GM21381 (cell line): ENCODE measurements at regions not wholly inside any gene's neighbourhood (a gene's known extent, or its start where the extent isn't known, plus 50 kb on each side); places are given as distances from the start of the nearest gene placed in this dataset.

Source experiments
- ATAC-seq: cut with Tn5 transposase; IDR thresholded peaks from one replicate; pipeline ENCODE4 v1.9.1; 2021; ENCODE audit warnings: mild to moderate bottlenecking, moderate library complexity; ENCODE audit not compliant: unreplicated experiment

DNA sequence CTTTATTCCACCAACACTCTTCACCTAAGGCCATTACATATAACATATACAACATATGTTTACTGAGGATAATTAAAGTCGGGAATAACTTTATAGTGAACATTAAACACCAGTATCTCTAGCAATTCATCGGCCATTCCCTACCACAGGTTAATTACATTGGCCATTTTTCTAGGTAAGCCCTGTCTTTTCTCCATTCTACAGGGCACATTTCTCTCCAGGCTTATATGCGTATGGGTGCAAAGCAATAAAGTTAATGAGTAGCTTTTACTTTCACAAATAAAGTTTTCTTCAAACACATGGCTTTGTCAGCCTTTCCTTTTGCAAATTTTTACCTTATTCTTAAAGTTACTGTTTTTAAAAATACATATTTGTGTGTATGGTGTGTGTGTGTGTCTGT, 111.9 kb upstream of the IQCM start:
- no peak for ATAC-seq

DNA sequence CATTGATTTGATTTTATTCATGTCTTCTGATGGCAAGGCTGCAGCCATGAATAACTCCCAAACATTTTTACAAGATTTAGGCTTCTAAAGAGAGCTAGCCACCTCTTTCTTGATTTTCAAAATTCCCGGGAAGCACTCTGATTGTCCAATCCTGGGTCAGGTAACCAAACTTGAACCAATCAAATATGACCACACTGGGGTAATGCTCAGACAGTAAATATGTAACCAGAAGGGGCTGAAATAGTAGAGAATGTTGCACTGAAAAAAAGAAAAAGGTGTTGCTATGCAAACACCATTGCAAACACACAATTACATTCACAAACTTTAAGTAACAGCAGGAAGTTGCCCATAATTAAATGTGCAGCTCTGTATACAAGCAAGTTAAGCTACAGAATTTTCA, 112.9 kb upstream of the IQCM start:
- no peak for ATAC-seq

DNA sequence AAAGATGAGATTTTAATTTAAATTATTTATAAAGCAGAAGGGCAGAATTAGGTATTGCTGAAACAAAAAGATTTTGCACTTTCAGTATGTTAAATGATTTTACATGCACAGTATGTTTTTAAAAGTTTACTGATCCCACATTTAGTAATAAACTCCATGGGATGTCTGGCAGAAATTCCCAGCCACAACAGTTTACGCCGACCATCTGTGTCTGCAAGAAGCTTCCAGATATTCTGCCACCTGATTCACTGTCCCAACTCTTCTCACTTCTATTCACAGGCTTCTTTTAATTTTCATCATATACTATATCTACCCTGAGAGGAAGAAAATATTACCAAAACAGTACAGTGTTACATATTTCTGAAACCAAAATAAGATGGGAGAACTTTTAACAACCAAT, 115.8 kb upstream of the IQCM start:
- ATAC-seq = no peak

DNA sequence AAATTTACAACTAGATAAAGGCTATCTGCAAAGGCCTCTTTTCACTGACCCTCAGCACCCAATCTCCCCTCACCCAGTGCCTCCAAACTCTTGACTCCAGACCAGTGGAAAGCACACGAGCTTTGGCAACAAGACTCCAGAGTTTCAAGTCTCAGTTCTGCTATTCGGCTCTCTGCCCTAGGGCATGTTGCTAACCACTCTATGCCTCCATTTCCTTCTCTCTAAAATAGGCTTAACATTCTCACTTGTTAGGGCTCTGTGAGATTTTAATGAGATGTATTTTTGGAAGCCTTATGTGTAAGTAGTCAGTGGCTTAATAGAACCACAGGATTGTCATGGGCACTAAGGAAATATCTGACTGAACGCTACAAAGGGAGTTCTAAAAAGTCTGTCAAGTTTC, 116.5 kb upstream of the IQCM start:
- ATAC-seq = no peak

DNA sequence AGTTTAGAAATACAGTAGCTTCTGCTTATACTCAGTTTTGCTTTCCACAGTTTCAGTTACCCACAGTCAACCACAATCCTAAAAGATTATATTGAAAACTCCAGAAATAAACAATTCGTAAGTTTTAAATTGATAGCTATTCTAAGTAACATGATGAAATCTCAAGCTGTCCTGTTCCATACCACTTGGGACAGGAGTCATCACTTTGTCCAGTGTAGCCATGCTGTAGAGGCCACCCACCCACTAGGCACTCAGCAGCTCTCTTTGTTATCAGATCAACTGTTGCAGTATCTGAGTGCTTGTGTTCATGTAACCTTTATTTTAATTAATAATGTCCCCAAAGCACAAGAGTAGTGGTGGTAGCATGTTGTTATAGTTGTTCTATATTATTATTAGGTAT, 117.5 kb upstream of the IQCM start:
- ATAC-seq = no peak

DNA sequence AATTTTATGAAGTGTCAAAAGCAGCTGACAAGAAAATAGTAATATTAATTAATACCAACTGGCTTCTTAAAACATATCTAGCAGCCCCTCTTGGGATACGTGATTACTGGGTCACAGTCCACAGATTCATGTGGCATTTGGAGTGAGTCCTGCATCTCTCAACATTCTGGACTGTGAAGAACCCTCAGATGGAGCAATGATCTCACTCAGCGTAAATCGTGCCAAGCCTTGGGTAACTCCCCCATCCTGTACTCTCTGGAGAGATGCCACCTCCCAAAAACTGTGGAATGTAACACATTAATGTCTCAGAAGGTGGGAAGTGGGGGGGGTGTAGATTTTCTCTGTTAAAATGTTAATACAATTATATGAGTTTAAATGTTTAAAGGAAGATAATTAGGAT, 118.2 kb upstream of the IQCM start:
- no peak for ATAC-seq

DNA sequence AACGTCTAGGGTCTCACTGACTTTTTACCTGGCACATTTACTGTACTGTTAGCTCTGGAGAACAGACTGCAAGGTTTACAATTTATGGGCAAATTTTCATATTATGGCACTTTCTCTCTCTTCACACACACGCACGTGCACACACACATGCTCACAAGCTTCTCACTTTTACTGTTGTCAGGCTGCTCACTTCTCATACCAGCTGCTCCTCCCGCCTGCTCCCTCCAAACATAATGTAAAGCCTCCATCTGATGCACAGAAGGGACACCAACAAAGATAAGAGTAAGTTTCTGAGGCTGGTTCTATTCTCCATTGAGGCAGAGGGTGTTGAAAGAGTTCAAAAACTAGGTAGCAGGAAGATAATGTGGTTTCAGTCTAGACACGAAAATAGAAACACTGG, 128.9 kb upstream of the DCLK2 start:
- no peak for ATAC-seq

DNA sequence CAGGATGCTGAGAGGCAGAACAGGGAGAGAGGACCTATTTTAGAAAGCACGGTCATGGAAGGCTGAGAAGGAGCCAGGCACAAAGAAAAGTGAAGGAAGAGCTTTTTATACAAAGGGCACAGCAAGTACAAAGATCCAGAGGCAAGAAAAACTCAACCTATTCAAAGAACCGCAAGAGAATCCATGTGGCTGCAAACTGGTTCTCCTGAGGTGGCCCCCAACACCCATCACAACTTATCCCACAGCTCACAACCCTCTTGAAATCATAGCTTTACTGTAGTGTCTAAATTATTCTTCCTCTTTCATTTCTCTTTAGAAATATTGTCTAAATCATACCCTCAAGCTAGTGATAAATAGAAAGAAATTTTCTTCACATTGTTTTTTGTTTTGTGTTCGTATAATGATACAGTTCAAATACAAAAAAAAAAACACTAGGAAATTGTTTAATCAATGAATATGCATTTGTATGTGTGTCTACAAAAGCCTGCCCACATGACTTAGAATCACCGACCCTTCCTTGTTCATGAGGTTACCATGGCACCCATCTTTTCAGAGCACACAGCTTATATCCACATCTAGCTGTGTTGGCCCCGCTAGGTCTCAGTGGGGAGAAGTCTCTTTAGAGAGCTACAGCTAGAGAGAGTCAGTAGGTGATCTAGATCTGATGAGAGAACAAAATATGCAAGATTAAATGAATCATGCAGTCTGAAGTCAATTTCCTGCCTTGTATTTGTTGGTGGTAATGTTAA, 126.9 kb upstream of the DCLK2 start:
- no peak for ATAC-seq

DNA sequence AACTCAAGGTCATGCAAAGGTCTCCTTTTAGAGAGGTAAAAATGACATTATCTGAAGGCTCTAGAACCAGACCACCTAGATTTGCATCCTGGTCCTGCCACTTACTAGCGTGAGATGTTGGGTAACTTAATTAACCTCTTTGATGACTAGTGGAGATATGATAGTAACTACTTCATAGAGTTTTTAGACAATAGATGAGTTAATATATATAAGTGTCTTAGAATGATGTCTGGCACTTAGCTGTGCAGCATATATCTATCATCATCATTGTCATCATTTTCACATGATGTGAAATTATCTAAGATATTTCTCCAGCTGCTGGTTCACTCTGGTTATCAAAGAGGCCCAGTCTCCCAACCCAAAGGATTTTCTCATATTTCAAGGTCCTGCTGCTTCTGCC, 126.1 kb upstream of the DCLK2 start:
- no peak for ATAC-seq

DNA sequence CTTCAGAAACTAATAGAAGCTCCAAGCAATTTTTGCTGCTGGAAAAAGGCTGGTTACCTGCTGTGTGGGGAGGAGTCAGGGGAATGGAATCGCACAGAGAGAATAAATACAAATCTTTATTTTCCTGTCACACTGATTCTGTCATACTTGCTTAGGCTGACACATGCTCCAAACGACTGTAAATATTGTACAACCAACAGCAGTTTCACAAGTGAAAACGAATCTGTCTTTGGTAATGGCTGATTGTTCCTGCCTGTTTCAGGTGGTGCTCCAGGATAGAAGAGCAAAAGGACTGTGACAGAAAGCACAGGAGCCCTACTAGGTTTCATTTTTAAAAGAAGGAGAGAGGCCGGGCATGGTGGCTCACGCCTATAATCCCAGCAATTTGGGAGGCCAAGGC, 125.5 kb upstream of the DCLK2 start:
- no peak for ATAC-seq

DNA sequence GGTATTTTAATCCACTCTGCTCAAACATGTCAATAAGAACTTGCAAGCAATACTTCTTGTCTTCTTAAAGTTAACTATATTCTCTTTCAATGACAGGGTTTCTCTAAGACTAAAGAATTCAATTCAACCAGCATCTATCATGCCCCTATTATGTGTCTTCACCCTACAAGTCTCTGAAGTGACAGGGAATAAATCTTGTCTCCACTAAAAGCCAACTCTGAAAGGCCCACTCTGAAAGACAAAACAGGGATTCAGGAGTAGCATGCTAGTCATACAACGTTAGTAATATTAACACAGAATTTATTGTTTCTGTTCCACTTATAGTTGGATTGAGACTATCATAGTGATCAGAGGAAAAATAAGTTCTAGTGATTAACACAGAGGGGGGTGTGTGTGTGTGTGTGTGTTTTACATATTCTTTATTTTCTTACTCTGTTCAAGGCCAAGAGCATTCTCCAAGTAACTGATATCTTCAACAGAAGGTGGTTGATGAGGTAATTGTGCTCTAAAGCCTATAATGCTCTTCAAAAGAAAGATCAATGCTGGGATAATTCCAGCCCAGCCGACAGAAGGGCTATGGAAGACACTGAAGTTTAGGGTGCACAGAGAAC, 122.4 kb upstream of the DCLK2 start:
- ATAC-seq = no peak

DNA sequence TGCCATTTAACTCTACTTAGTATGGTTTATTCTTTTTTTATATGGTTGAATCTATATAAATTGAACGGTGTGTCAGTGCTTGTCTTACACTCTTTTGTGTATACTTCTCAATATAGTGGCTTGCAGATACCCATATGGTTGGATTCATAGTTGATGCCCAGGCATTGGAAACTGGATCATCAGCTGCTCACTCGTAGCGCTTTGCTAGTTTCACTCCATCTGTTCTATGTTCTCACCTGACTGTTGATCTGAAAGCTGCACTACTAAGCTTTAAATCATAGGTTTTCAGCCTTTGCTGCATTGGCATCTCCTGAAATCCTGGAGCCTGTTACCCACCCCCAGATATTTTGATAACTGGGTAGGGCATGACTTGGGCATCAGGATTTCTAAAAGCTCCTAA, 121.6 kb upstream of the DCLK2 start:
- no peak for ATAC-seq

DNA sequence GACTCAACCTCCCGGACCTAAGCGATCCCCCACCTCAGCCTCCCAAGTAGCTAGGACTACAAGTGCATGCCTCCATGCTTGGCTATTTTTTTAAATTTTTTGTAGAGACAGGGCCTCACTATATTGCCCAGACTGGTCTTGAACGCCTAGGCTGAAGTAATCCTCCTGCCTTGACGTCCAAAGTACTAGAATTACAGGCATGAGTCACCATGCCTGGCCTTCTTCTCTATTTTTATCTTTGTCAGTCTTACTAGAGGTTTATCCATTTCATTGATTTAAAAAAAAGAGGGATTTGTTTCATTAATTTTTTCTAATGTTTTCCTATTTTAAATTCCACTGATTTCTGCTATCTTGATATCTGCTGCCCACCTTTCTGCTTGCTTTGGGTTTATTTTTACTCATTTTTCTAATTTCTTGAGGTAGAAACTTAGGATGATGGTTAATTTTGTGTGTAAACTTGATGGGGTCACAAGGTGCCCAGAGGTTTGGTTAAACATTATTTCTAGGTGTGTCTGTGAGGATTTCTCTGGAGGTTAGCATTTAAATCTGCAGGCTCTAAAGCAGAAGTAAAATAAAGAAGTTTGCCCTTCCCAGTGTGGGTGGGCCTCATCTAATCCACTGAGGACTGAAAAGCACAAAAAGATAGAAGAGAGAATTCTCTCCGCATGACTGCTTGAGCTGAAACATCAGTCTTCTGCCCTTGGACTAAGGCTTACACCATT, 116.2 kb upstream of the DCLK2 start:
- ATAC-seq = no peak

DNA sequence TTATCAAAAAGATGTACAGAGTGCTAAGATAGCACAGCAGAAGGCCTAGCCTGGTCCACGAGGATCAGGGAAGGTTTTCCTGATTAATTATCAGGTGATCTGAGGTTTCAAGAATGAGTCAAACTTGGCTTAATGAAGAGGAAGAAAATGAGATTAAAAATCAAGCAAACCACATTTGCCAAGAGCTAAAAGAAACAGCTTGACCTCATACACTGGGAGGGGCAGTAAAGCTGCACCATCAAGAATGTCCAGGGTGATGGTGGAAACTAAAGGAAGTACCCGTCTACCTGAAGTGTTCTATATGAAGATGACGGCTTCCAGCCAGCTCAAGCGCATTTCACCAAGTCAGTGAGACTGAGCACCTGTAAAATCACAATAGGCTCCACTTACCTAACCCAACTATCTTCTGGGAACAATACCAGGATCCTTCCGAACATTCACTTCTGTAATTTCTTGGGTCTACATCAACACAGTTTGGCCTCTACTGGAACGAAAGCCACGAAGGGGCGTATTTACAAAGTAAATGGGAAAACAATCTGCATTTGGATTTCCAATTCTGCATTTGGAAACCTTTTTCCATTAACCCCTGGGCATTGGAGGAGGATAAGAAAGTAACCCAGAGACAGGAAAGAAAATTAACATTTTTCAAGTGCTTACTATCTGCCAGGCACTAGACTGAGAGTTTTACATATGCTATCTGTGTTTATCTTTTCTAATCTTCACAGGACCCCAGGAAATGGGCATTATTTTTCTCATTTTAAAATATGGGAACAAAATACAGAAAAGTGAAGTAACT, 114.0 kb upstream of the DCLK2 start:
- ATAC-seq = no peak

DNA sequence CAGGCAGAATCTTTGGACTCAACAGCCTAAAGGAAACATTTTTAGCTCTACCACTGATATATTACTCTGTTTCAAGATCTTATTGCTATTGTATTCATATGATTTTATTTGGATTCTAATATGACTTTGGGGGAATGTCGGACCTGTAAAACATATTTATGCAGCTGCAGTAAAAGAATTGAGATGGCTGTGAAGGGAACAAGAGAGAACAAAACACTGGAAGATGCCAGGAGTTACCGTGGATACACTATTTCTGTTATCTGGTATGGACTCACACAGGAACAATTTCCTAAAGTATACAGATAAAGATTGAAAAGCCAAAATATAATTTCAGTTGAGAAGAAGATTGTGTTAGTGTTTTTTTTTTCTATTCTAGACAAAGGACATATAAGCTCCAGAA, 113.0 kb upstream of the DCLK2 start:
- no peak for ATAC-seq

DNA sequence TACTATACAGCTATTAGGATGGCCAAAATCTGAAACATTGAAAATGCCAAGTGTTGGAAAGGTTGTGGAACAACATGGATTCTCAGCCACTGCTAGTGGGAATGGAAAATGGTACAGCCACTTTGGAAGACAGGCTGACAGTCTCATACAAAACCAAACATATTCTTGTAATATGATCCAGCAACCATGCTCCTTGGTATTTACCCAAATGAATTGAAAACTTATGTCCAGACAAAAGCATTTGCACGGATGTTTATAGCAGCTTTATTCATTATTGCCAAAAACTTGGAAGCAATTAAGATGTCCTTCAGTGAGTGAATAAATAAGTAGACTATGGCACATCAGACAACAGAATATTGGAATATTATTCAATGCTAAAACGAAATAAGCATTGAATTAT, 105.8 kb upstream of the DCLK2 start:
- ATAC-seq = no peak

DNA sequence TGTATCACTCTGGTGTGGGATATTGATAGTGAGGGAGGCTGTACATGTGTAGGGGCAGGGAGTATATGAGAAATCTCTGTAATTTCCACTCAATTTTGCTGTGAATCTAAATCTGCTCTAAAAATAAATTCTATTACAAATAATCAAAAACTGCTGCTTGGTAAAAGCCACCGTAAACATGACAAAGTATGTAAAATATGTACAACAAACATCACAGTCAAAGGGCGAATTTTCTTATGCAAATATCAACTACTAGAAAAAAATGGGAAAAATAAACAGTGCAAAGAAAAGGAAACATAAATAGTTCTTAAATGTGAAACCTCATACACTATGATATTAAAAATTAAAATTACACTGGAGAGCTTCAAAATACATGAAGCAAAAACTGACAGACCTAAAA, 105.1 kb upstream of the DCLK2 start:
- ATAC-seq = no peak

DNA sequence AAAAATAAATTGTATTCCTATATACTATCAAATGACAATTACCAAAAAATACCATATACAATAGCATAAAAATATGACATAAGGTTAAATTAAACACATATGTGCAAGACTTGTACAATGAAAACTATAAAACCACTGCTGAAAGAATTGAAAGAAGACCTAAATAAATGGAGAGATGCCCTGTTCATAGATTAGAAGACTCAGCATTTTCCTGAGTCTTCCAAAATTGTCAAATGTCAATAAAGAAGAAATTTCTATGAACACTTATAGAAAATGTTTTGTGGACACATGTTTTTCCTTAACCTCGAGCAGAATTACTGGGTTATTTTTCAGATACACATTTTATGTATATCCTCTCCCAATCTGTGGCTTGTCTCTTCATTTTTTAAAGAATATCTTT, 103.1 kb upstream of the DCLK2 start:
- ATAC-seq = no peak

DNA sequence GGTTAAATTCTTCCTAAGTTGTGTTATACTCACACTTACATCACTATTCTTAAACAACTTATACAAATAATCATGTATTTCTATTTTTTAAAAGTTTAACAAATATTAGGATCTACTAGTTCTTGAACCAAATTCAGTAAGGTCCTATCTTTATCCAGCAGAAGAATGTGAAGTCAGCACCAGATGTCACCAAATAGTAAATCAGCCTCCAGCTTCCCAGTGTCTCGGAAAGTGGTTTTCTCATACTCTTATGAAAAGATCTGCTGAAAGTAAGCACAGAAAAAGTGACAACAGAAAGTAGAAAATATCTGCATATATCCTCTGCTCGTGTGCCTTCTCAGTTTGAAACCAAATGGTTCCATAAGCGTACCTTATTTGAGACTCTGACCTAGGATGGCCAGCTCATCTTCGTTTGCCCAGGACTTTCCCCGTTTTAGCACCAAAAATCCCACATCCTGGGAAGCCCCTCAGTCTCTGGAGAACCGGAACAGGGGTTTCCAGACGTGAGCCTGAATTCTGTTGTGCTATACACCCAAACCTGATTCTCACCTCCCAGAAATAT, 98.0 kb upstream of the DCLK2 start:
- ATAC-seq = no peak

DNA sequence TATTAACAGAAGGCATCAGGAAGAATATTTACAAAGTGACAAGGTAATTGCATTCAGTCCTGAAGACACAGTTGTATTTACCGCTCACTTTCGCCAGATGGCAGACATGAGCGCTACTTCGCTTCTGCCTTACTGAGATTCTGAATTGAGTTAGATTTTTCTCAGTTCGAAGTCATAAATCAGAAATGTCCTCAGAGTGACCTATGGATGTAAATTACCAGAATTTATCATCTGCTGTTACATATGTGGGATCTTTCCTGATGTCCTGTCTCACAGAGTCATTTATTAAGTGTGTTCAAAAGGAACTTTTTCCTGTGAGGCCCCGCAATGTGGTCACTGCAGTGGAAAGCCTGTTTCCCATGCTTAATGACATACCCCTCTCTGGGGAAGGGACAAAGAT, 97.3 kb upstream of the DCLK2 start:
- peak; percentile 84 for ATAC-seq

DNA sequence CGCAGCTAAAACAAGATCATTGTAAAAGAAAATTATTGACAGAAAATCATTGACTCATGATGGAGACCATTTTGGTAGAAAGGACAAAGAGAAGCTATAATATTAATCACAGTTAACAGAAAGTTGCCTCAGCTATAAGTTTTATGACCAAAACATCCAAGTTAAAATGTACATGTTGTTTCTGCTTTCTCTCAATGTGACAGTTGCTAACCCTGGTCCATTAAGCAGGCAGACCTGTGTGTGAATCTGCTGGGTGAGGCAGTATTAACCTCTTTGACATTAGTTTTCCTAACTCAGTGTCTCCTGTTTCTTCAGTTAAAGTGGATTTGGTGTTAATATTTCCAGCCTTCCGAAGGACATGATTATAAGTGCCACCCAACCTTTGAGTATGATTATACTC, 94.8 kb upstream of the DCLK2 start:
- no peak for ATAC-seq
